ENCODE measurements at regions not wholly inside any gene's neighbourhood (a gene's known extent, or its start where the extent isn't known, plus 50 kb on each side); places are given as distances from the start of the nearest gene placed in this dataset.

- TF ChIP-seq ZSCAN16 (tag by site-specific recombination; IDR thresholded peaks at IDR 0.05) (no peak), ZNF398 (tag by site-specific recombination; IDR thresholded peaks at IDR 0.05) (no peak), KLF17 (tag by site-specific recombination; IDR thresholded peaks at IDR 0.05) (no peak), ZNF274 (IDR thresholded peaks at IDR 0.05; ENCODE audit: low read length) (no peak), ZNF274 (tag by site-specific recombination; IDR thresholded peaks at IDR 0.05; ENCODE audit: borderline replicate concordance) (no peak), ZNF692 (tag by site-specific recombination; IDR thresholded peaks at IDR 0.05) (no peak), CTCF (tag by site-specific recombination; IDR thresholded peaks at IDR 0.05) (no peak), REST (tag by site-specific recombination; IDR thresholded peaks at IDR 0.05) (no peak), HOXA7 (CRISPR knock-in tag; IDR thresholded peaks at IDR 0.05; ENCODE audit: borderline replicate concordance) (no peak), ZNF449 (tag by site-specific recombination; IDR thresholded peaks at IDR 0.05) (no peak), REPIN1 (tag by site-specific recombination; IDR thresholded peaks at IDR 0.05; ENCODE audit: low read depth) (no peak), ZBTB49 (tag by site-specific recombination; IDR thresholded peaks at IDR 0.05; ENCODE audit: low read depth) (no peak)
Measured at GRCh38 chr14:81859046-81859445, 325.4 kb upstream of the SEL1L start.
